GM13977 (cell line): ENCODE measurements at regions not wholly inside any gene's neighbourhood (a gene's known extent, or its start where the extent isn't known, plus 50 kb on each side); places are given as distances from the start of the nearest gene placed in this dataset.

Experiments used
- DNase-seq: peaks from one replicate; pipeline ENCODE4 v3.0.0; 2012; ENCODE audit warnings: low spot score
- CTCF ChIP-seq: IDR thresholded peaks from 2 replicates; pipeline ENCODE4 v1.5.1; 2012; ENCODE audit warnings: mild to moderate bottlenecking, control low read depth; ENCODE audit not compliant: insufficient read depth; ENCODE audit errors: extremely low read depth, missing control alignments
- in situ Hi-C: fragments of 300-500 bp; cut with MboI; formaldehyde crosslinking; loops from one replicate; pipeline ENCODE4 v1.12.0; 2022; ENCODE audit warnings: low sequenced_read_pairs, low pct_unique_long_range_greater_than_20kb, mixed read lengths, inconsistent platforms; ENCODE audit not compliant: unreplicated experiment

- no peak for DNase-seq
- TF ChIP-seq CTCF: no peak
- in situ Hi-C loops: loop anchor here (25.0 kb wide), 1 partner anchor 228 kb away; no protein-coding TSS in a partner anchor
Observed at GRCh38 chr5:72015103-72015548, 92.1 kb upstream of the MAP1B start.

GRCh38 chr5:72018143-72018803 is 89.0 kb upstream of the MAP1B start:
- in situ Hi-C loops: loop anchor here (25.0 kb wide), 1 partner anchor 231 kb away; no protein-coding TSS in a partner anchor
- peak; percentile 53 for DNase-seq
- peak; percentile 94 for TF ChIP-seq CTCF

- no peak for TF ChIP-seq CTCF
- DNase-seq: no peak
- in situ Hi-C loops: loop anchor here (25.0 kb wide), 1 partner anchor 233 kb away; no protein-coding TSS in a partner anchor
Observed at GRCh38 chr5:72020161-72020983, 86.9 kb upstream of the MAP1B start.

GRCh38 chr5:72021651-72022357 is 85.5 kb upstream of the MAP1B start:
- TF ChIP-seq CTCF: no peak
- in situ Hi-C loops: loop anchor here (25.0 kb wide), 1 partner anchor 235 kb away; no protein-coding TSS in a partner anchor
- no peak for DNase-seq

- in situ Hi-C loops: no loop called here
- no peak for DNase-seq
- no peak for TF ChIP-seq CTCF
Observed at GRCh38 chr5:72028382-72028781, 78.9 kb upstream of the MAP1B start.

GRCh38 chr5:72030237-72030636 is 77.0 kb upstream of the MAP1B start:
- no peak for TF ChIP-seq CTCF
- in situ Hi-C loops: no loop called here
- no peak for DNase-seq
